ENCODE measurements at regions not wholly inside any gene's neighbourhood (a gene's known extent, or its start where the extent isn't known, plus 50 kb on each side); places are given as distances from the start of the nearest gene placed in this dataset.
"Not testable (repeated sequence)": the region's sequence is repeated elsewhere in the genome, so short reads cannot be mapped to it uniquely, and the experiment has no call there.

GRCh38 chr7:101679653-101680173 is 50.6 kb upstream of the MYL10 start:
- not testable (repeated sequence) for H3K4me3 ChIP-seq (ENCODE audit: low read depth, low read length)

- no peak overlapping the region for H3K4me3 ChIP-seq (ENCODE audit: low read depth, low read length)
These were observed 51.5 kb upstream of the MYL10 start for GRCh38 chr7:101680406-101681145.

GRCh38 chr7:101681170-101682007 is 52.3 kb upstream of the MYL10 start:
- H3K4me3 ChIP-seq (ENCODE audit: low read depth, low read length): no peak overlapping the region

- no peak overlapping the region for H3K4me3 ChIP-seq (ENCODE audit: low read depth, low read length)
These were observed 55.9 kb upstream of the MYL10 start for GRCh38 chr7:101684983-101685330.

GRCh38 chr7:101686030-101686429 is 56.9 kb upstream of the MYL10 start:
- no peak overlapping the region for H3K4me3 ChIP-seq (ENCODE audit: low read depth, low read length)

GRCh38 chr7:101687081-101687480 is 58.0 kb upstream of the MYL10 start:
- no peak overlapping the region for H3K4me3 ChIP-seq (ENCODE audit: low read depth, low read length)

- H3K4me3 ChIP-seq (ENCODE audit: low read depth, low read length): no peak overlapping the region
These were observed 58.7 kb upstream of the MYL10 start for GRCh38 chr7:101687791-101688182.

- H3K4me3 ChIP-seq (ENCODE audit: low read depth, low read length): no peak overlapping the region
These were observed 59.2 kb upstream of the MYL10 start for GRCh38 chr7:101688183-101688831.

- H3K4me3 ChIP-seq (ENCODE audit: low read depth, low read length): no peak overlapping the region
These were observed 60.2 kb upstream of the MYL10 start for GRCh38 chr7:101688995-101689907.

- H3K4me3 ChIP-seq (ENCODE audit: low read depth, low read length): no peak overlapping the region
These were observed 61.0 kb upstream of the MYL10 start for GRCh38 chr7:101690061-101690460.

GRCh38 chr7:101691822-101692384 is 62.8 kb upstream of the MYL10 start:
- no peak overlapping the region for H3K4me3 ChIP-seq (ENCODE audit: low read depth, low read length)

GRCh38 chr7:101693498-101694091 is 64.5 kb upstream of the MYL10 start:
- no peak overlapping the region for H3K4me3 ChIP-seq (ENCODE audit: low read depth, low read length)

- H3K4me3 ChIP-seq (ENCODE audit: low read depth, low read length): no peak overlapping the region
These were observed 69.9 kb upstream of the MYL10 start for GRCh38 chr7:101698964-101699363.

GRCh38 chr7:101699399-101699798 is 70.3 kb upstream of the MYL10 start:
- H3K4me3 ChIP-seq (ENCODE audit: low read depth, low read length): no peak overlapping the region

- H3K4me3 ChIP-seq (ENCODE audit: low read depth, low read length): no peak overlapping the region
These were observed 71.1 kb upstream of the MYL10 start for GRCh38 chr7:101699881-101700823.

GRCh38 chr7:101701153-101701794 is 72.2 kb upstream of the MYL10 start:
- no peak overlapping the region for H3K4me3 ChIP-seq (ENCODE audit: low read depth, low read length)

- no peak overlapping the region for H3K4me3 ChIP-seq (ENCODE audit: low read depth, low read length)
These were observed 73.3 kb upstream of the MYL10 start for GRCh38 chr7:101702362-101702850.

GRCh38 chr7:101705331-101705730 is 76.2 kb upstream of the MYL10 start:
- no peak overlapping the region for H3K4me3 ChIP-seq (ENCODE audit: low read depth, low read length)
